SW 1271 (cell line): ENCODE measurements at regions not wholly inside any gene's neighbourhood (a gene's known extent, or its start where the extent isn't known, plus 50 kb on each side); places are given as distances from the start of the nearest gene placed in this dataset.
A peak's percentile ranks its signal among the peaks of the same experiment; 100 is the strongest.
"Not testable (repeated sequence)": the region's sequence is repeated elsewhere in the genome, so short reads cannot be mapped to it uniquely, and the experiment has no call there.

ENCODE experiments used
- DNase-seq, 2 experiments: peaks; one replicate each; lab custom pipeline; 2025; lab: John Stamatoyannopoulos, UW

DNA sequence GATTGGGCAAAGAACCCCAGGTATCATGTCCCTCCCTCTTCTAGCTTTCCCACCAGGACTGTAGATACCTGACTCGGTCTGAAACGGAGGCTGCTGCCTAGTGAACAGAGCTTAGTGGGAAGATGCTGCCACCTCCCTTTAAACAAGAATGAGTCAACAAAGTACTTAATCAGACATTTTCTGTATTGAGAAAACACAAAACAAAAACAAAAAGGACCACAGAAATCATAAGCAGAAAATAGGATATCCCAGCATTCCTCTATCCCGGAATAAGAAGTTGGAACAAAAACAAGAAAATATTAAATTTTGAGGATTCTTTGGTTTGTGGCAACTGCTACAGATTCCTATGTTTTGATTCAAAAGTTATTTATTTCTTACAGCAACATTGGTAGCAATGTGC is 51.7 kb upstream of the COL8A1 start:
- no peak for DNase-seq

DNA sequence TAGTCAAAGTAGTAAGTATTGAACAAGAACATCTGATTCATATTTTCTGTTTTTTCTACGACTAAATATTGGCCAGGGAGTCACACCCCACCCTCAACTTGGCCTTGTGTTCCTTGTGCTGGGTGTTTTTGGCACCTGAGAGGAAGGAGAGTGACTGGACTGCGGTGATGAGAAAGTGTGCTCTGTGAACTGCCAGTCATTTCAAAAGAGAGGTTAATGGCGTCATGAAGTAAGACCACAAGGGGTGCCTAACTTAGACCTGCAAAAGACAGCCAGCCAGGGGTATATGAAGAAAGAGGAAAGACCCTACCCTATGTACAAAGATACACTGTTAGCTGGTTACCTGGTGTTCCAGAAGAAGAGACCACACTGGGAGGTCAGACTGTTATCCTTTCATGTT is 58.4 kb upstream of the COL8A1 start:
- no peak for DNase-seq

DNA sequence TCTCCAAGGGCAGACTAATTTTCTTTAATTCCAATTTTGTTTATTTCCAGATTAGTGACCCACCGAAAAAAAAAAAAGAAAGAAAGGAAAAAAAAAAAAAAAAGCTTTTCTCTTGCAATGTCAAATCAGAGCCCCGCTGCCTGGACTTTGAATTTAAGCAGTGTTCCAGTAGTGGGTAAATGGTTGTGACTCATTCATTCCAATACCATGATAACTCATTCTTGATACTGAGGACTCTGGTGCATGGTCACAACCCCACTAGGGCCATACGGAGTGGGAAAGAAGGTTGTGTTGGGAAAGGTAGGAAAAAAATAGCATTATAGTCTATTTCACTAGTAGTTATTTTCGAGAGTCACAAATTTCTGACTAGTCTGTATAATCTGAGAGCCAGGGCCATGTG is 59.1 kb upstream of the COL8A1 start:
- DNase-seq, result no peak

- DNase-seq, result no peak
Observed at GRCh38 chr3:99578339-99578970, 59.9 kb upstream of the COL8A1 start.

DNA sequence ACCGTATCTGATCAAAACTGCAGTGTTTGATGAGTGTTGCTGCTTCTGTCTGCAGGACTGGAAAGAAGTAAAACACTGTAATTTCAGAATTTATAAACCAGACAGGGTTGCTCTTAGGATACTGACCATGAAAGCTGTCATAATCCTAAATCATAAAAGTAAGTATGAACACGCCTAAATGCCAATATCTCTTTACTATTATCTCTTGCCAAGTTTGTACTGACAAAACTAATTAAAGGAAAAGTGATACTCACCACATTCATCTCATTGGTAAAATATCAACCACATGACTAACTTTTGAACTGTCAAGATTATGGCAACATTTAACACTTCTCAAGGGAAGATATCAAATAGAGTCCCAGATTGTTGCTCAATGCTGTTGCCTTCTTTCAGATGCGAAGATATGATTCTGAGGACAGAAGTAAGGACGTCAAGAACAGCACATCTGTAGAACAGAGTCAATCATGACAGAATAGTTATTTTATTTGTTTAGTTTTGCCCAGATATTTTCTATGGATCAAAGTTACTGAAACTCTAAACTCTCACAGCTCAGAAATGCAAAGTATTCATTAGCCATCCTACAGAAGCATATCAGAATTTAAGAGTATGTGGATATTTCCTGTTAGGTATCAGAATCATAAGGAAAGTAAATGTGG is 61.4 kb upstream of the COL8A1 start:
- no peak for DNase-seq

DNA sequence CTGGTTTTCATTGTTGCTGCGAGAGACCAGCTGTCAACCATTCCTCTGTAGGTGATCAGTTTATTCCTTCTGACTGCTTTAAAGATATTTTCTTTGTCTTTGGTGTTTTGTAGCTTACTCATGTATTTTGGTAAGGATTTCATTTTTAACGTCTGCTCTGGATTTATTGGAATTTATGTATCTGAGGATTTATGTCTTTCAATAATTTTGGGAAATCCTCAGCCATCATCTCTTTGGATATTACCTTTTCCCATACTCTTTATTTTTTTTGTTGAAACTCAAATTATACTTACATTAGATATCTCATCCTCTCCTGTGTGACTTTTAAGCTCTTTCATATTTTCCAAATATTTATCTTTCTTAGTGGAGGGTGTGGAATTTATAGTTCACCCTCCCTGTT is 62.7 kb upstream of the COL8A1 start:
- DNase-seq, result no peak

DNA sequence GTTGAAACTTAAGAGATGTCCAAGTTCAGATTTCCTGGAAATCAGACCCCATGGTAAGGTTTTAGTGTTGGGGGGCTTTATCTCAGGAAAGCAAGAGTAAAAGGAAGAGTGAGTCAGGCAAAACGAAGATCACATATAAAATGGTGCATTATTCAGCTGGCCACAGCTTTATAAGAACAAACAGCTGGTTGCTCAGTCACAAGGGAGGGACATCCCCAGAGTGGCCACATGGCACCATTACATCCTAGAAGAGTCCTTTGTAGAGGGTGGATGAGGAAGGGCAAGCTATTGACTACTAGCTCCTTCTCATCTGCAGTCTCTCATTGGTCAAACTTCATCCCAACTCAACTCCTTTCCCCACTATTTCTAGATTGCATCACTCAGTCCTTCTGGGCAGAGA is 68.3 kb upstream of the COL8A1 start:
- DNase-seq, result no peak

- no peak for DNase-seq
Observed at GRCh38 chr3:99568663-99569335, 69.6 kb upstream of the COL8A1 start.

DNA sequence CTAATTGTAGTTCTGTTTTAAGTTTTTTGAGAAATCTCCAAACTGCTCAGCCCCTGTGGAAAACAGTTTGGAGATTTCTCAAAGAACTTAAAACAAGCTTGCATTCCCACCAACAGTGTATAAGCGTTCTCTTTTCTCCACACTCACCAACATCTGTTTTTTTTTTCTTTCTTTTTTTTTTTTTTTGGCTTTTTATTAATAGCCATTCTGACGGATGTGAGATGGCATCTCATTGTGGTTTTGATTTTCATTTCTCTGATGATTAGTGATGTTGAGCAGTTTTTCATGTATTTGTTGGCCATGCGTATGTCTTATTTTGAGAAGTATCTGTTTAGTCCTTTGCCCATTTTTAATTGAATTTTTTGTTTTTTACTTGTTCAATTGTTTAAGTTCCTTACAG is 73.1 kb upstream of the COL8A1 start:
- no peak for DNase-seq

DNA sequence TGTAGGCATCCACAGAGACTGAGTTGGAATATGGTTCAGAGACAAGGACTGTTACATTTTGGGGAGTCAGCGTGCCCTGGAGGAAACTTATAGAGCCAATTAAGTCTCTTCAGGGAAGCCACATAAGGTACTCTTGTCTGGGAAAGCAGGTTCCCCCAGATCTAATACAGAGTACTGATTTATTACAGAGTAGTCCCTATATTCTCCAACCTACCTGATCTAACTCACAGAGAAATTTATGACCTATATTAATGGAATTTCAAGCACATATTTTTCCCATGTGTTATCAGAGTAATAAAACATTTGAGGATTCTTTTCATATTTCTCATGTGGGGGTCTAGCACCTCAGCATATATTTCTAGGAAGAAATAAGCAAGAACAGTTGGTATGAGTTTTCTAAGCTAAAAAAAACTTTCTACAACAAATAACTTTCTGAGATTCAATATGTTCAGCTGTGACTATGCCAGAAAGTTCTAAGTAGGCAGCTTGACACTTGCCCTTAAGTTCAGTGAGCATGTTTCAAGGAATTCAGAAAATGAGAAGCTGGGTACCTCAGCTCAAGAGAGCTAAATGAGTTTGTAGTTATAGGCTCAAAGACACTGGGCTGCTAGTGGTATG is 75.3 kb upstream of the COL8A1 start:
- DNase-seq, result peak; percentile 41 to 56

DNA sequence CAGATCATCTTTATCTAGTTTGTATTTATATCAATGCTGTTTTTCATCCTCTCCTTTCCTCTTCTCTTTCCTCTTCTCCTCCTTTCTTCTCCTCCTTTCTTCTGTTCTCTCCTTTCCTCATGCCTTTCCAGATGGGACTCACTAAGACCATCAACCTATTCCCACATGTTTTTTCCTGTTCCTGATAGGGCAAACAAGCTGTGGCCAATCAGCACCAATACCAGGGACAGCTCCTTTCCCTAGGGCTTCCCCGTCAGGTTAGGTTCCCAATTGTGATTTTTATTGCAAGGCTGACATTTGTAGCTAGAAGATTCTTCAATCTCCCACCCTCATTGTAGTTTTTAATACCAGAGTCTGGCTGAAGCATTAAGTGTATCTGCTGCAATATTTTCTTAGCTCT is 76.3 kb upstream of the COL8A1 start:
- DNase-seq, result no peak

- no peak for DNase-seq
Observed at GRCh38 chr3:99561056-99561455, 77.3 kb upstream of the COL8A1 start.

GRCh38 chr3:99559196-99559595 is 79.2 kb upstream of the COL8A1 start:
- no peak for DNase-seq

DNA sequence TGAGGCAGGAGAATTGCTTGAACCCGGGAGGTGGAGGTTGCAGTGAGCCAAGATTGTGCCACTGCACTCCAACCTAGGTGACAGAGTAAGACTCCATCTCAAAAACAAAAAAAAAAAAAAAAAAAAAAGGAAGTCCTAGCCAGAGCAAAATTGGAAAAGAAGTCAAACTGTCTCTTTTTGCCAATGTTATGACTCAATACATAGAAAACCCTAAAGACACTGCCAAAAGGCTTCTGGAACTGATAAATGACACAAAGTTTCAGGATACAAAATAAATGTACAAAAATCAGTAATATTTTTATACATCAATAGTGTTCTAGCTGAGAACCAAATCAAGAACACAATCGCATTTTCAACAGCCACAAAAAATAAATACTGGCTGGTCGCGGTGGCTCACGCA is 82.5 kb upstream of the COL8A1 start:
- not testable (repeated sequence) for DNase-seq

- DNase-seq, result no peak
Observed at GRCh38 chr3:99551520-99551919, 86.9 kb upstream of the COL8A1 start.

- no peak for DNase-seq
Observed at GRCh38 chr3:99549957-99550603, 88.3 kb upstream of the COL8A1 start.

GRCh38 chr3:99549220-99549619 is 89.2 kb upstream of the COL8A1 start:
- DNase-seq, result no peak

DNA sequence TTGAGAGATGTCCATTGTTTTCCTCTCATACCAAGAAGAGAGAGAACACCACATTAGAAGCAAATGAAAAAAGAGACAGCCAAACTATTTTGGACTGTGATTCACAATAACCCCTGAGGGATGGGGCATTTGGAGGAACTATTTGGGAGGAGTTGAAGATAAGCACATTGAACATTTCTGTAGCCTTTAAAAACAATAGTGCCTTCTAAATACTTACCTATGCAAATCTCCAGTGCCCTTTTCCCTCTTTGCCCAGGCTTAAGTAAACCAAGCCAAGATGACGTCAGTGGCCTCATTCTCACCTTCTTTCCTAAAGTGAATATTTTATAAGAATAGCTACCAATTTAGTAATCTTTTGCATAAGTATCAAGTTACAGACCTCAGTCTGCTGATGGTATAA is 89.7 kb upstream of the COL8A1 start:
- no peak for DNase-seq

DNA sequence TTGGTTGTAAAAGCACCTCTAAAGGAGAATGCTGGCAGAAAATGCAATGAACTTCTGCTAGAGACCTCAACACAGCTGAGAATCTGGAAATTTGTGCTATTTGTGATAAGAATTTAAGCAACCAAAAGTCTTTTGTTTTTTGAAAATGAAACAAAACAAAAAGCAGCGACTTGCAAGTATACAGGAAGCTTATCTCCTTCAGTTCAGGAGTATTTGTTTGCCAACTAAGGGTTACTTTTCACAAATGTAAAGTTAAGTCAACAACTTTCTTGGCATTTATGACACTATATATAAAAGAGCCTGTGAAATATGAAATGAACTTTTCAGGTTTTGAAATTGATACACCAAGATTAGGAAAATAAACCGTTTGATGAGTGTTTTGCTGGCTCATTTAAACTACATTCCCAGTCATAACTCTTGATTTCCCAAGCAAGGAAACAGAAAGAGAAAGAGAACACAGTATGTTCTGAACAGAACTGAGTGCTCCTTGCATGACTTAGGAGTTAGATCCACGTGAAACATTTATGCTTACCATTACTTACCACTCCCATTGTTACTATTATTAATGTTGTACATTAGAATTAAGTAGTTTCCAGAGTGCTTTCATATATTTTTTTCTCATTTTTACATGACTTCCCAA is 92.3 kb upstream of the COL8A1 start:
- DNase-seq, result no peak

DNA sequence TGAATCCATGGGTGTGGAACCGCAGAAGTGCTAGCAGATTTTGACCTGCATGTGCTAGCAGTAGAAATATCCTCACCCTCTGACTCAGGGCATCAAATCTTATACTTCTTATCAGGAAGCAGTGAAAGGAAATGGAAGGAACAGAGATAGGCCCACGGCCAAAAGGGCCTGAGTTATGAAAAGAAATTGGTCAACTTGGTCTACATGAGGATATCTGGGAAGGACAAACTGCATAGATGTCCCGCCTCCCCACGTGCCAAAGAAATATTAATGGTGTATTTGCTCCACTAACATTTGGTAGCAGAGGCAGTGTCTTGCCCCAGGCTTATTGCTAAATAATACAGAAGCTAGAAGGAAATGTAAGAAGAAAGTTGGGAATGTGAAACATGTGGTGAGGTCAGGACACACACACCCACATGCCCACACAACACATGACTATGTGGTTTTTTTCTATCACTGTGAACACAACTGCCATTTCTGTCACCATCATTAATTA is 93.6 kb upstream of the COL8A1 start:
- peak in 1 of 2 experiments; percentile 47 for DNase-seq

DNA sequence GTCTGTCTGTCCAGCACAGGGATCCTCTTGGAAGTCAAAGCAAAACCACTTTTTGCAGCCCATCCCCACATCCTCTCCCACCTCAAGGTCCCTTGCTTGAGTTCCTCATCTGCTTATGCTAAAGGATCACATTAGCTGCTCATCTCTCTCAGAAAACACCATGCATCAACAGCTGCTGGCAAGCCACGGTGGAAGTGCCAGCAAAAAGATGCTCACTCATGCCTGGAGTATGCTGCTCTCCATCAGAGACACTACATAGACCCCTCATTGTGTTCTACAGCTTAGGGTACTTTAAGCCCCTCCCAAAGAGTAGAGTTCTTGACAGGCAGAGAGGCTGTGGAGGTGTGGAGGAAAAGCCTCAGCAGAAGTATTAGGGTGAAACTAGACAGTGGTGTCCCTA is 94.6 kb upstream of the COL8A1 start:
- DNase-seq, result peak in 1 of 2 experiments; percentile 7
